HEK293 (cell line): ENCODE measurements at regions not wholly inside any gene's neighbourhood (a gene's known extent, or its start where the extent isn't known, plus 50 kb on each side); places are given as distances from the start of the nearest gene placed in this dataset.

Experiments
- CTCF ChIA-PET: fragments of 350-600 bp; formaldehyde crosslinking; extraction: SDS; loops from one replicate; lab custom pipeline; 2021; ENCODE audit warnings: antibody characterized with exemption; lab: Yijun Ruan, JAX
- POLR2A ChIA-PET: fragments of 300-600 bp; formaldehyde crosslinking; extraction: SDS; loops from one replicate; lab custom pipeline; 2020; ENCODE audit warnings: antibody characterized with exemption, inconsistent platforms; lab: Yijun Ruan, JAX
- H3K27ac ChIP-seq: fragments of 200-500 bp; sonication (Bioruptor generic); 2 replicates; pipeline ENCODE4 v1.5.1; 2014; ENCODE audit warnings: low read depth, low read length, control low read depth, inconsistent platforms; ENCODE audit errors: extremely low read depth
- H3K36me3 ChIP-seq, 2 experiments: fragments of 200-500 bp in 1 of 2; sonication (Bioruptor generic) in 1 of 2; 1 replicate in 1 of 2; 2 replicates in 1 of 2; pipeline ENCODE4 v1.5.1; 2014 to 2017; ENCODE audit warnings: inconsistent platforms in 2 of 2, low read length in 2 of 2; ENCODE audit not compliant: control insufficient read depth in 2 of 2, insufficient read depth in 1 of 2
- H3K4me1 ChIP-seq: fragments of 200-500 bp; sonication (Bioruptor generic); 2 replicates; pipeline ENCODE4 v1.5.1; 2014; ENCODE audit warnings: mild to moderate bottlenecking, low read length, inconsistent platforms; ENCODE audit not compliant: control insufficient read depth, insufficient read depth
- H3K4me3 ChIP-seq: 2 replicates; pipeline ENCODE4 v1.5.1; 2011; ENCODE audit warnings: low read depth, mild to moderate bottlenecking, control low read depth, low read length, moderate library complexity
- H3K9me3 ChIP-seq: fragments of 200-500 bp; sonication (Bioruptor generic); 2 replicates; pipeline ENCODE4 v1.5.1; 2014; ENCODE audit warnings: low read depth, low read length, inconsistent platforms; ENCODE audit not compliant: control insufficient read depth, insufficient read depth
- ATF2 ChIP-seq: fragments of 450-650 bp; formaldehyde crosslinking; IDR thresholded peaks from 2 replicates; pipeline ENCODE4 v1.5.1; 2016; ENCODE audit warnings: missing biosample characterization, missing genetic modification characterization, low read depth
- CTCF ChIP-seq: fragments of 450-650 bp; formaldehyde crosslinking; IDR thresholded peaks from 2 replicates; pipeline ENCODE4 v1.5.1; 2016; ENCODE audit warnings: missing biosample characterization, missing genetic modification characterization
- GLI2 ChIP-seq: fragments of 450-650 bp; formaldehyde crosslinking; IDR thresholded peaks from 2 replicates; pipeline ENCODE4; 2017; ENCODE audit warnings: missing biosample characterization, missing genetic modification characterization, low read depth, borderline replicate concordance
- GLIS1 ChIP-seq: fragments of 450-650 bp; formaldehyde crosslinking; IDR thresholded peaks from 2 replicates; pipeline ENCODE4 v1.5.1; 2016; ENCODE audit warnings: missing biosample characterization, missing genetic modification characterization
- INSM2 ChIP-seq: fragments of 450-650 bp; formaldehyde crosslinking; IDR thresholded peaks from 2 replicates; pipeline ENCODE4 v1.5.1; 2016; ENCODE audit warnings: missing biosample characterization, missing genetic modification characterization
- KLF17 ChIP-seq: fragments of 450-650 bp; formaldehyde crosslinking; IDR thresholded peaks from 2 replicates; pipeline ENCODE4 v1.5.1; 2016; ENCODE audit warnings: missing biosample characterization, missing genetic modification characterization
- OVOL3 ChIP-seq: fragments of 450-650 bp; formaldehyde crosslinking; IDR thresholded peaks from 2 replicates; pipeline ENCODE4 v1.5.1; 2016; ENCODE audit warnings: missing biosample characterization, missing genetic modification characterization
- SP3 ChIP-seq: fragments of 450-650 bp; formaldehyde crosslinking; IDR thresholded peaks from 2 replicates; pipeline ENCODE4 v1.5.1; 2016; ENCODE audit warnings: missing biosample characterization, missing genetic modification characterization
- YY2 ChIP-seq: fragments of 450-650 bp; formaldehyde crosslinking; IDR thresholded peaks from 2 replicates; pipeline ENCODE4 v1.5.1; 2016; ENCODE audit warnings: missing biosample characterization, missing genetic modification characterization
- ZBTB1 ChIP-seq: fragments of 450-650 bp; formaldehyde crosslinking; IDR thresholded peaks from 2 replicates; pipeline ENCODE4 v1.5.1; 2016; ENCODE audit warnings: missing biosample characterization, missing genetic modification characterization
- ZBTB17 ChIP-seq: fragments of 450-650 bp; formaldehyde crosslinking; IDR thresholded peaks from 2 replicates; pipeline ENCODE4 v1.5.1; 2016; ENCODE audit warnings: missing biosample characterization, missing genetic modification characterization
- ZBTB20 ChIP-seq: fragments of 450-650 bp; formaldehyde crosslinking; IDR thresholded peaks from 2 replicates; pipeline ENCODE4 v1.5.1; 2016; ENCODE audit warnings: missing biosample characterization, missing genetic modification characterization
- ZNF112 ChIP-seq: fragments of 450-650 bp; formaldehyde crosslinking; IDR thresholded peaks from 2 replicates; pipeline ENCODE4 v1.5.0; 2017; ENCODE audit warnings: missing biosample characterization, missing genetic modification characterization
- ZNF146 ChIP-seq: fragments of 450-650 bp; formaldehyde crosslinking; IDR thresholded peaks from 2 replicates; pipeline ENCODE4 v1.5.1; 2016; ENCODE audit warnings: missing biosample characterization, missing genetic modification characterization
- ZNF19 ChIP-seq: fragments of 450-650 bp; formaldehyde crosslinking; IDR thresholded peaks from 2 replicates; pipeline ENCODE4; 2016; ENCODE audit warnings: missing biosample characterization, missing genetic modification characterization, low read depth
- ZNF202 ChIP-seq: fragments of 450-650 bp; formaldehyde crosslinking; IDR thresholded peaks from 2 replicates; pipeline ENCODE4 v1.5.1; 2016; ENCODE audit warnings: missing biosample characterization, missing genetic modification characterization, borderline replicate concordance
- ZNF350 ChIP-seq: fragments of 450-650 bp; formaldehyde crosslinking; IDR thresholded peaks from 2 replicates; pipeline ENCODE4 v1.5.0; 2017; ENCODE audit warnings: missing biosample characterization, mild to moderate bottlenecking, missing genetic modification characterization
- ZNF416 ChIP-seq: fragments of 450-650 bp; formaldehyde crosslinking; IDR thresholded peaks from 2 replicates; pipeline ENCODE4 v1.5.1; 2016; ENCODE audit warnings: missing biosample characterization, missing genetic modification characterization
- ZNF560 ChIP-seq: fragments of 450-650 bp; formaldehyde crosslinking; IDR thresholded peaks from 2 replicates; pipeline ENCODE4 v1.5.1; 2017; ENCODE audit warnings: missing biosample characterization, missing genetic modification characterization, borderline replicate concordance
- ZNF639 ChIP-seq: fragments of 450-650 bp; formaldehyde crosslinking; IDR thresholded peaks from 2 replicates; pipeline ENCODE4 v1.5.1; 2016; ENCODE audit warnings: missing biosample characterization, missing genetic modification characterization
- ZNF768 ChIP-seq: fragments of 450-650 bp; formaldehyde crosslinking; IDR thresholded peaks from 2 replicates; pipeline ENCODE4 v1.5.1; 2018; ENCODE audit warnings: missing biosample characterization, mild to moderate bottlenecking, missing genetic modification characterization
- TF ChIP-seq, protein P1 (sequence below): fragments of 450-650 bp; formaldehyde crosslinking; IDR thresholded peaks from 2 replicates; pipeline ENCODE4 v1.5.0; 2017; ENCODE audit warnings: missing biosample characterization, missing genetic modification characterization, borderline replicate concordance

- CTCF ChIA-PET, result no interaction called here
- no peak overlapping the region for H3K4me3 ChIP-seq
- no peaks in the 10 kb centered on the region for H3K4me1 ChIP-seq
- no peaks in the 10 kb centered on the region for H3K9me3 ChIP-seq
- H3K27ac ChIP-seq, result no peak overlapping the region
- TF ChIP-seq ZBTB20, result no peak
- no peak for TF ChIP-seq KLF17 (tag by site-specific recombination)
- no peak for TF ChIP-seq ZNF560
- no peak for TF ChIP-seq INSM2 (tag by site-specific recombination)
- no peak for TF ChIP-seq ZNF19 (tag by site-specific recombination)
- TF ChIP-seq GLIS1 (tag by site-specific recombination), result no peak
- POLR2A ChIA-PET, result no interaction called here
- no peaks in the 10 kb centered on the region for H3K36me3 ChIP-seq
Measured at GRCh38 chr1:4595341-4596225, 58.8 kb upstream of the AJAP1 start.

GRCh38 chr1:4596486-4596885 is 57.9 kb upstream of the AJAP1 start:
- no peaks in the 10 kb centered on the region for H3K36me3 ChIP-seq
- no peak for TF ChIP-seq ZNF639 (tag by site-specific recombination)
- TF ChIP-seq, protein P1, sequence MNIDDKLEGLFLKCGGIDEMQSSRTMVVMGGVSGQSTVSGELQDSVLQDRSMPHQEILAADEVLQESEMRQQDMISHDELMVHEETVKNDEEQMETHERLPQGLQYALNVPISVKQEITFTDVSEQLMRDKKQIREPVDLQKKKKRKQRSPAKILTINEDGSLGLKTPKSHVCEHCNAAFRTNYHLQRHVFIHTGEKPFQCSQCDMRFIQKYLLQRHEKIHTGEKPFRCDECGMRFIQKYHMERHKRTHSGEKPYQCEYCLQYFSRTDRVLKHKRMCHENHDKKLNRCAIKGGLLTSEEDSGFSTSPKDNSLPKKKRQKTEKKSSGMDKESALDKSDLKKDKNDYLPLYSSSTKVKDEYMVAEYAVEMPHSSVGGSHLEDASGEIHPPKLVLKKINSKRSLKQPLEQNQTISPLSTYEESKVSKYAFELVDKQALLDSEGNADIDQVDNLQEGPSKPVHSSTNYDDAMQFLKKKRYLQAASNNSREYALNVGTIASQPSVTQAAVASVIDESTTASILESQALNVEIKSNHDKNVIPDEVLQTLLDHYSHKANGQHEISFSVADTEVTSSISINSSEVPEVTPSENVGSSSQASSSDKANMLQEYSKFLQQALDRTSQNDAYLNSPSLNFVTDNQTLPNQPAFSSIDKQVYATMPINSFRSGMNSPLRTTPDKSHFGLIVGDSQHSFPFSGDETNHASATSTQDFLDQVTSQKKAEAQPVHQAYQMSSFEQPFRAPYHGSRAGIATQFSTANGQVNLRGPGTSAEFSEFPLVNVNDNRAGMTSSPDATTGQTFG (tag by site-specific recombination), result no peak
- H3K9me3 ChIP-seq, result no peaks in the 10 kb centered on the region
- ChIA-PET CTCF (no interaction called here), POLR2A (no interaction called here)
- no peaks in the 10 kb centered on the region for H3K4me1 ChIP-seq
- H3K4me3 ChIP-seq, result no peak overlapping the region
- no peak overlapping the region for H3K27ac ChIP-seq

- ChIA-PET POLR2A (no interaction called here), CTCF (no interaction called here)
- Histone ChIP-seq H3K9me3 (no peaks in the 10 kb centered on the region), H3K4me3 (no peak overlapping the region), H3K27ac (no peak overlapping the region), H3K36me3 (no peaks in the 10 kb centered on the region), H3K4me1 (no peaks in the 10 kb centered on the region)
- TF ChIP-seq ATF2 (tag by site-specific recombination) (no peak), YY2 (tag by site-specific recombination) (no peak), ZBTB1 (no peak), ZNF202 (tag by site-specific recombination) (no peak), OVOL3 (no peak), ZBTB17 (tag by site-specific recombination) (no peak), CTCF (tag by site-specific recombination) (no peak), ZNF112 (tag by site-specific recombination) (no peak), ZNF768 (tag by site-specific recombination) (no peak), GLI2 (tag by site-specific recombination) (no peak), ZNF416 (no peak), ZNF146 (tag by site-specific recombination) (no peak), ZNF350 (no peak), SP3 (tag by site-specific recombination) (no peak)
Measured at GRCh38 chr1:4597020-4597419, 57.4 kb upstream of the AJAP1 start.
